HG03139 (cell line): ENCODE measurements at regions not wholly inside any gene's neighbourhood (a gene's known extent, or its start where the extent isn't known, plus 50 kb on each side); places are given as distances from the start of the nearest gene placed in this dataset.

ENCODE experiments used
- ATAC-seq: cut with Tn5 transposase; IDR thresholded peaks from one replicate; pipeline ENCODE4 v1.9.1; 2021; ENCODE audit not compliant: unreplicated experiment

DNA sequence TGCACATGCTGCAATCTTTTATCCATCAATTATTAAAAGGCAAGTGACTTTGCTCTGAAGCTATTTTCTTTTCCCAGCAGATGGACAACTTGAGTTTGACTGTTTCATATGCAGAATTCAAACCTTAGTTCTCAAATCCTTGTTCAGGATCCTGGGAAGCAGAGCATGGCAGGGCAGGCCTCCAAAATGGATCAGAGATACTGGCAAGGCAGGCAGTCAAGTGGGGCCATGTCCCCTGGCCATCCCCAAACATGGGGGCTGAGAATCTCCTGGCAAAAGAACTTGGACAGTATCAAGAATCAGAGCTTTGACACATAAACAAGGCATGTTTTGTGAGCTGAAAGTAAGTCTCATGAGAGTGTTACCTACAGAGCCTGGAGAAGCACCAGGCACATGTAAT, 122.9 kb upstream of the CTNNB1 start:
- ATAC-seq, result no peak

DNA sequence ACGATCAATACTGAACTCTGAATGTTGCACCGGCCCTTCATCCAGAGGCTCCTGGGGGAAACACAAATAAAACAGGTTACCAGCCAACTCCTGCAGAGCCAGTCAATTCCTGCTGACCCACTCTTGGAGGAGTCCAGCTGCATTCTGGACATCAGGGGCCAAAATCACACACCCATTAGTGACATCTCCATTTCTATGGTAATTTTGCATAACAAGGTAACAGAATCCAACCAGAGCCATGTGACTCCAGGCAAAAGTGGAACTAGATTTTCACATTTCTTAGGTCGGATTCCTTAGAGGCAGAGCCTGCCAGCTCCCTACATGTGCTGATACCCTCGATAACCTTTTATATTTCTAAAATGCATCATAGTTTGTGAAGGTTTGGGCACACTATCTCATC, 119.2 kb upstream of the CTNNB1 start:
- no peak for ATAC-seq

- ATAC-seq, result no peak
Measured at GRCh38 chr3:41088882-41089281, 110.4 kb upstream of the CTNNB1 start.

GRCh38 chr3:41089566-41089965, 109.7 kb upstream of the CTNNB1 start:
- ATAC-seq, result no peak

DNA sequence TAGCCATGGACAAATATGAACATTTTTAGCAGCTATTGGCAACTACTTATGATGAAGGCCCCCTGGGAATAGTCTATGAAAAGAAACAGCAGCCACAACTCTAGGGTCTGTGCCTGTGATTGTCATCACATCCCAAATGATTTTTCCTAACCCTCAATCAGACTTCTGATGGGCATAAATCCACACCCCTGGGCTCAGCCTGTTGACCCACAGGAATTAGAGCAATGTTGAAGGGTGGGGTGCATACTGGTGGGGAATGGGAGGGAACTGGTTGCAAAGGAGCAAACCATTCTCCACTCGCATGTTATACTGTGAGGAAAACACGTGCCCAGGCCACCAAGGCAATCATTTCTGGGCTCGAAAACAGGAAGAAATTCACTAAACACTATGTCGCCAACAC, 106.5 kb upstream of the CTNNB1 start:
- ATAC-seq, result no peak

DNA sequence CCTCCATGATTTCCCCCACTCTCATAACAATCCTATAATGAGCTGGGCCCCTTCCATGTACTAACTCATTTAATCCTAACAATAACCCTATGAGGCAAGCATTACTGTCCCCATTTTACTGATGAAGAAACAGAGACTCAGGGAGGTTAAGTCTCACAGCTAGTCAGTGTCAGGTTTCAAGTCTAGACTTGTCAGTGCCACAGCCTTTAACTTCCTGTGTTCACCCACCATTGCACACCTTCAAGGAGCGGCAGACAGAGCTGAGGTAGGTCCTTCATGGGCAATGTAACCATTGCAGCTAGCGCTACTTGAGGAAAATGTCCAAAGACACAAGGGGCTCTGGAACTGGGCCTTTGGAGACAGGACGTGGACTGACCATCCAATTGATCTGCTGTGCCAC, 105.8 kb upstream of the CTNNB1 start:
- no peak for ATAC-seq

DNA sequence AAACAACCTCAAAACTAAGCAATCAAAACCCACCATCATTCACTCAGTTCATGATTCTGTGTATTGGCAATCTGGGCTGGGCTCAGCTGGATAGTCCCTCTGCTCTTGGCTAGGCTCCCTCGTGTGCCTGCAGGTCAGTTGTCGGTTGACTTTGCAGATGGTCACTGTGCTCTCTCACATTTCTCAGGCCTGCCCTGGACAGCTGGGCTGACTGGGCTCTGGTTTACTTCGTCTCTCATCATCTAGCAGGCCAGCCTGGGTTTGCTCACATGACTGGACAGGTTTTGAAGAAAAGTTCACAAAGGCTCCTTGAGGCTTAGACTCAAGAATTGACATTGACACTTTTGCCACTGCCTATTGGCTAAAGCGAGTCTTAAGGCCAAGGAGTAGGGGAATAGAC, 105.0 kb upstream of the CTNNB1 start:
- ATAC-seq, result no peak

DNA sequence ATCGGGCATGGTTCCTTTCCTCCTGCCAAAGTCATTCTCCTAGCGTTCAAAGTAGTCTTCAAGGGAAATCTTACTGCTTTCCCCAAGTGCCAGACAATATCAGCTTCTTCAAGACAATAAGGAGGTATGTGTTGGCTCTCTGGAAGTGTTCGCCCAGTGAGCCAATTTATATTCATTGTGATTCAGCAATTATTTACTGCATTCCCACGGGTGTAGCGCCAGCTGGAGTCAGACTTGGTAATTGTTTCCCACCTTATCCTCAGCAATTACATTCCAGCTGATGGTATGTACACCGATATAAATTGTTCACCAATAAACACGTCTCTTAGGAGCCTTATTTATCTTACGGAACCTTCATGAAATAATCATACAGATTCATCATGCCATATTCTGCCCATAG, 103.6 kb upstream of the CTNNB1 start:
- no peak for ATAC-seq

- ATAC-seq, result no peak
Measured at GRCh38 chr3:41097896-41098496, 101.3 kb upstream of the CTNNB1 start.

DNA sequence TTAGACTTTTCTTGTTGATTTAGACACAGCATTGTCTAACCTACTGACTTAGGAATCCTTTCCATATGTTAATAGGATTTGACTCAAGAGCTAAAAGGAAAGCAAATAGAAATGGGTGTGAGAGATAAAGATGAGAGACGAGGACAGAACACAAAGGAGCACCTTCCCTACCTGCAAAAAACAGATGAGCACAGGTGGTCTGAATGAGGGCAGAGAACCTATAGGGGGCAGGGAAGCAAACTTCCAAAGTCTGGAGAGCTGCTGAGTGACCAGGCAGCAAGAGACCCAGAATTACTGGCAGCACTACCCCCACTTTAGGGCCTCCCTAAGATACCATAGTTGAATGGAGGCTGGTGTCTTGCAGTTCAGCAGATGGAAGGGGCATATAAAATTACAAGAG, 98.1 kb upstream of the CTNNB1 start:
- no peak for ATAC-seq

GRCh38 chr3:41102053-41102556, 97.2 kb upstream of the CTNNB1 start:
- no peak for ATAC-seq

GRCh38 chr3:41102750-41103149, 96.6 kb upstream of the CTNNB1 start:
- ATAC-seq, result no peak

DNA sequence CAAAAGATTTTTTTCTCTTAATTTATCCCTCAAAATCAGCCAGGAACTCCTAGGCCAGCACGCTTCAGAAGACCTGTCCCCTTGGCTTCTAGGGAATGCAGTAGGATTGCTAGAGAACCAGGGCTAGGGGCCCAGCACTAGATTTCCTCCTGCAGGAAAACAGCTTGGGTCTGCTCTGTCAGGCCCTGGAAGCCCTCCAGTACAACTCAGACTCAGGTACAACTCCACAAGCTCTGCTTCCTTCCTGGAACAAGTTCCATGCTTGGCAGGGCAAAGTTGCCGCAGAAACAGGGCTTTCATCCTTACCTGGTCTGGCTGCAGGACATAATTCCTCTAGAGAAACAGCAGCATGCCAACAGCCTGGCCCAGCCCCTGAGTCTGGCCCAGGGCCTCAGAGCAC, 96.1 kb upstream of the CTNNB1 start:
- ATAC-seq, result no peak

DNA sequence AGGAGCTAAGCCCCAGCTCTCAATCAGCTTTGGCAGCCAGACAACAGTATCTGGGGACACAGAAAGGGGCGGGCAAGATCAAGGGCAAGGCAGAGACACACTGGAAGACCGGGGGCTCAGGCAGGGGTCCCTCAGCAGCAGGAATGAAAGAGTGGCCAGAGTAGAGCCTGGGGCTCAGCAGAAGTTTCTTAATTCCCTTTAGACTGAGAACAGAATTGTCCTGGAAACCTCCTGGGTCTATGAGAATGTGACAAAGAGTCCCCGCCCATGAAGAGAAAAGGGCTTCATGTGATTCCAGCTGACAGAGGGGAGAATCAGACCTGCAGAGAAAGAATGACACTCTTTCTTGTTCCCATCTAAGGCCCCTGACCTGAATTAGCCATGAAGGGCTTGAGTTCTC, 95.2 kb upstream of the CTNNB1 start:
- ATAC-seq, result no peak

- ATAC-seq, result no peak
Measured at GRCh38 chr3:41106691-41107090, 92.6 kb upstream of the CTNNB1 start.

DNA sequence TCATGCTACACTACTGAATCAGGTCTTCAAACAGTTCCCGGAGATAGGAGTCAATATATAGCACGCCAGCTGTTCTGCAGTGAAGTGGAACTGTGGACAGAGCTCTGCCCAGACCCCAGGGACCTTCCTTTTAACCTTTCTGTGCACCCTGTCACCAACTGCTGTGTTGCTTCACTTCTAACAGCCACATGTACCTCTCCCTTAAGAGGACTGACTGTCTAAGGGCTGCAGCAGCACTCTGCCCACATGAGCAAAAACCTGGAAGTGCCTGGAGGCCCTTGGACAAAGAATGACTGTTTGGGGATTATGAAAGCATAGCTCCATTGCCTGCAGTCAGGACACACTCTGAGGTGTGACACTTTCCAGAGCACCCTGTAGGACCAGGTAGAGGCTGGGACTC, 88.3 kb upstream of the CTNNB1 start:
- ATAC-seq, result no peak

DNA sequence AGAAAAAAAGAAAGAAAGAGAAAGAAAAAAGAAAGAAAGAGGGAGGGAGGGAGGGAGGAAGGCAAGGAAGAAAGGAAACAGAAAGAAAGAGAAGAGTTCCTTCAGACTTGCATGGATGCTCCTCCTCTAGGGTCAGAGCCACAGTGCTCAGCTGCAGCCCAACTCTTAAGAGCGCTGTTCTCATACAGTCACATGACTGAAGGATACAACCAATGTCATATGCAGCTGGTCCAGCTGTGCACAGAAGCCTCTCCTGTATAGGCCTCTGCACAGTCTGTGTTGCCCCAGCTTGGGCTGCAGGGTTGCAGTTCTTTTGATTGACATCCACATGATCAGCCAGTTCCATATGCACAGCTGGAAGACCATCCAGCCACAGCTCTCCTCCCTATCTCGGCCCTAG, 86.8 kb upstream of the CTNNB1 start:
- ATAC-seq, result no peak

DNA sequence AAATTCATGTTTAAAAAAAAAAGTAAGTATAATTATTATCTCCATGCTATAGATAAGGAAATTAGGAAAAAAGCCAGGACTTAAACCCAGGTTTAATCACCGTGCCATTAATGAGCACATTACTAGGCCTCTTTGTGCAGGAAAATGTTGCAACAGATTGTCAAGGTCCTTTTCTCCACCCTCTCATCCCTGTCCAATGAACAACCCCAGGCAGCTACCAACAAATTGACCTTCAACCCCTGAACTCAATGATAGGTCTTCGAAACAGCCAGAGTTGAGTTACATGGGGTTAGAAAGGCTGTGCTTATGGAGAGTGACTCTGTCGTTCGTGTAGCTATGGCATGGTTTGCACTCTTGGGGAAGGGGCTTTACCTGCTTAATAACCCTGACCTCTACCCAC, 84.2 kb upstream of the CTNNB1 start:
- ATAC-seq, result no peak

DNA sequence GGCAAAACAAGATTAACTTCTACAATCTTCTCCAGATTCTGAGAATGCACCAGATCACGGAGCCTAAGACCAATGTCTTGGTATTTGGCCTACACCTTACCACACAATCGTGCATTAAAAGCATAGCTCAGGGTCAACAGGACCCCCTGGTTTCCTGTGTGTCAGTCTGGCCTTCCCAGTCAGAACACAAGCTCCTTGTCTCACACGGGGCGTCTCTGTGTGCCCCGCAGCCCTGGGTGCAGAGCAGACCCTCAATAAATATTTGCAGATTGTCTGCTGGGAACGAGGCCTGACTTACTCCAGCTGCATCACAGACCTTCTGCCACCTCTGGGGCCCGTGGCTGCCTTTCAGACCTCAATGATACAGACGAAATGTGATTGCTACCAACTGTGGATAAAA, 82.5 kb upstream of the CTNNB1 start:
- no peak for ATAC-seq

DNA sequence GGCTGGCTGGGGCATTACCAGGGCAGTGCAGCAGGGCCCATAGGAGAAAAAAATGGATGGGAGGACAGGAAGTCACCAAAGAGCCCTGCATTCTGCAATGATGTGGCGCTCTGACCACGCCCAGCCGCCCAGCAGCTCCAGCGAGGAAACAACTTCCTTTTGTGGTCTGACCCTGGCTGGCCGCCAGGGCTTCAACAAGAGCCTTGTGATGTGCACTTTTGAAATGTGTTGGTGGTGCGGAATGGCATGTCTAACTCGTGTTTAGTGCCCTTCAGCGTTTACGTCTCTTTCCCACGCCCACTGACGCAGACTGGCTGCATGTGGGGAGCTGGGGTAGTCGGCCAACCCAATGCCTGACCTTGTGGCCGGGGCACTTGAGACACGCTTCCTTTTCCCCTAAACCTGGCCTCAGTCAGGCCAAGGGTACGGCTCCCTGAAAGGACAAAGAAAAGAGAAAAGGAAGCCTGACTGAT, 81.9 kb upstream of the CTNNB1 start:
- peak; percentile 71 for ATAC-seq

DNA sequence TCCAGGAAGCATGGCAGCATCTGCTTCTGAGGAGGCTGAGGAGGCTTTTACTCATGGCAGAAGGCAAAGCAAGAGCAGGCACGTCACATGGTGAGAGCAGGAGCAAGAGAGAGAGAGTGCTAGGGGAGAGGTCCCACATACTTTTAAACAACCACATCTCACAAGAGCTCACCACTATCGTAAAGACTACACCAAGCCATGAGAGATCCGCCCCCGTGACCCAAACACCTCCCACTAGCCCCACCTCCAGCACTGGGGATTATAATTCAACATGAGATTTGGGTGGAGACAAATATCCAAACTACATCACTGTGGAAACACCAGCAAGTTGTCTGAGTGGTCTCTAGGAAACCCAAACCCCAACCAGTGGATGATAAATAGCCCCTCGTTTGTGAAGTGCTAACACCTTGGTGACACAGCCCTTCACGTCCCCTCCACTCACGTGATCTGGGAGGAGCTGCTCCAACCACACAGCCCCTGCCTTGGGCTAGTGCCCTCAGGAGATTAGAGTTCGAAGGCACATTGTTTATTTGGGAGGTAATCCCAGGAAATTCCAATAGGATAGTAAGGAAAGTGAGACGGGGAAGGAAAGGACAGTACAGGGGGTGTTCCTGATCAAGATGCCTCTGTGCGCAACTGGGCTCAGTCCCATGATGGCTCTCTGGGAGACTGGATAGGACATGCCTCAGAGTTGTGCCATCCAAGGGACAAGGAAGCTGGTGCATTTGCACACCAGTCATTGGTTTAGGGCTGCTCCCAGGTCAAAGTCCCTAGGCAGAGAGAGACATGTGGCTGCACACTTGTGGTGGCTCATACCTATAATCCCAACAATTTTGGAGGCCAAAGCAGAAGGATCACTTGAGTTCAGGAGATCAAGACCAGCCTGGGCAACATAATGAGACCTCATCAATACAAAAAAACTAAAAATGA, 80.6 kb upstream of the CTNNB1 start:
- no peak for ATAC-seq

DNA sequence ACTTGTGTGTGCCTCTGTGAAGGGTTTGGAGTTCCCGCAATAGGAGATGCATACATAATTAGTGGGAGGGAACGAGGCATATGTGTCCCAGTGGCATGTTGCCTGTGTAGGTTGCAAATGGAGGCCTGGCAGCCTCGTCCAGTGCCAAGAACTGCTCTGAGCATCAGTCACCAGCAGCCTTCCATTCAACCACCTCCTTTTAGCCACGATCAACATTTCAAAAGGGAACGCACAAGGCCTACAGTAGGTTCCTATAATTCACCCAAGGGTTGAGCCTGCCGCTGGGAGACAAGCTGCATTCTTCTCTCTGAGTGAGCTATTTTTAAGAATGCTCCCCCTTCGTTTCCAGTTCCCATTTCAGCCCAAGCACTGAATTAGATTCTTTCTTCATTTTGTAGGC, 78.8 kb upstream of the CTNNB1 start:
- ATAC-seq, result no peak
